WTC11 (cell line): ENCODE measurements at regions not wholly inside any gene's neighbourhood (a gene's known extent, or its start where the extent isn't known, plus 50 kb on each side); places are given as distances from the start of the nearest gene placed in this dataset.

Source experiments
- ATAC-seq: fragments of 200-7000 bp; cut with Tn5 transposase; 2 replicates; pipeline ENCODE4 v1.10.0; 2021; ENCODE audit warnings: mild to moderate bottlenecking, moderate library complexity
- CTCF ChIA-PET: fragments of 300-600 bp; sonication (Branson Sonifier 250); formaldehyde crosslinking; loops from one replicate; lab custom pipeline; 2021; ENCODE audit warnings: antibody characterized with exemption; lab: Charles Lee
- POLR2A ChIA-PET: fragments of 350-600 bp; sonication (Branson Sonifier 250); formaldehyde crosslinking; loops from one replicate; lab custom pipeline; 2021; ENCODE audit warnings: antibody characterized with exemption; lab: Charles Lee
- DNase-seq: peaks from one replicate; pipeline ENCODE4 v3.0.0; 2021; ENCODE audit warnings: low spot score
- H3K27ac Mint-ChIP-seq: 2 replicates; pipeline ENCODE4 v1.8.0; 2021; ENCODE audit warnings: mixed read lengths
- H3K27me3 Mint-ChIP-seq: 2 replicates; pipeline ENCODE4 v1.8.0; 2021; ENCODE audit warnings: low read depth, mild to moderate bottlenecking, moderate library complexity, mixed read lengths
- H3K36me3 Mint-ChIP-seq: 2 replicates; pipeline ENCODE4 v1.8.0; 2021; ENCODE audit warnings: mixed read lengths
- H3K4me1 Mint-ChIP-seq: 2 replicates; pipeline ENCODE4 v1.8.0; 2022; ENCODE audit warnings: mixed read lengths
- H3K4me3 Mint-ChIP-seq: 2 replicates; pipeline ENCODE4 v1.8.0; 2021; ENCODE audit warnings: mild to moderate bottlenecking, moderate library complexity, mixed read lengths
- H3K9me3 Mint-ChIP-seq: 2 replicates; pipeline ENCODE4 v1.8.0; 2021; ENCODE audit warnings: mixed read lengths
- AFF4 ChIP-seq: sonication (generic); formaldehyde crosslinking; IDR thresholded peaks from 2 replicates; pipeline ENCODE4 v1.8.1; 2023; ENCODE audit warnings: mild to moderate bottlenecking, missing genetic modification reagents, borderline replicate concordance
- ATF3 ChIP-seq: sonication (generic); formaldehyde crosslinking; conservative IDR thresholded peaks from 2 replicates; pipeline ENCODE4 v1.8.1; 2022; ENCODE audit warnings: mild to moderate bottlenecking, missing genetic modification reagents
- E2F4 ChIP-seq: sonication (generic); formaldehyde crosslinking; IDR thresholded peaks from 2 replicates; pipeline ENCODE4 v1.8.1; 2022; ENCODE audit warnings: low read depth, mild to moderate bottlenecking, moderate library complexity, missing genetic modification reagents, borderline replicate concordance
- ESRRA ChIP-seq: sonication (generic); formaldehyde crosslinking; IDR thresholded peaks from 2 replicates; pipeline ENCODE4 v1.8.1; 2022; ENCODE audit warnings: mild to moderate bottlenecking, missing genetic modification reagents, borderline replicate concordance
- FOXJ3 ChIP-seq: sonication (generic); formaldehyde crosslinking; IDR thresholded peaks from 2 replicates; pipeline ENCODE4 v1.9.0; 2021; ENCODE audit warnings: missing genetic modification reagents, mild to moderate bottlenecking, borderline replicate concordance
- JAZF1 ChIP-seq: fragments of 250-450 bp; sonication (Bioruptor Pico); IDR thresholded peaks from 2 replicates; pipeline ENCODE4 v1.9.0; 2021; ENCODE audit warnings: moderate library complexity, mild to moderate bottlenecking, inconsistent platforms
- NR2C2 ChIP-seq: sonication (generic); formaldehyde crosslinking; IDR thresholded peaks from 2 replicates; pipeline ENCODE4 v1.8.0; 2022; ENCODE audit warnings: mild to moderate bottlenecking, missing genetic modification reagents
- PREB ChIP-seq: sonication (generic); formaldehyde crosslinking; IDR thresholded peaks from 2 replicates; pipeline ENCODE4 v1.8.1; 2022; ENCODE audit warnings: mild to moderate bottlenecking, missing genetic modification reagents, moderate library complexity, borderline replicate concordance
- SP1 ChIP-seq: sonication (generic); formaldehyde crosslinking; conservative IDR thresholded peaks from 2 replicates; pipeline ENCODE4 v1.8.1; 2022; ENCODE audit warnings: missing genetic modification reagents
- TEAD1 ChIP-seq: sonication (generic); formaldehyde crosslinking; IDR thresholded peaks from 2 replicates; pipeline ENCODE4 v1.8.0; 2022; ENCODE audit warnings: mild to moderate bottlenecking, missing genetic modification reagents
- ZBTB21 ChIP-seq: sonication (generic); formaldehyde crosslinking; IDR thresholded peaks from 2 replicates; pipeline ENCODE4 v1.8.1; 2023; ENCODE audit warnings: mild to moderate bottlenecking, missing genetic modification reagents, borderline replicate concordance
- ZNF396 ChIP-seq: fragments of 250-450 bp; sonication (Bioruptor Pico); IDR thresholded peaks from 2 replicates; pipeline ENCODE4 v1.8.0; 2021; ENCODE audit warnings: mild to moderate bottlenecking, moderate library complexity, borderline replicate concordance
- ZSCAN18 ChIP-seq: fragments of 250-450 bp; sonication (Bioruptor Pico); IDR thresholded peaks from 2 replicates; pipeline ENCODE4 v2.1.2; 2022; ENCODE audit warnings: mild to moderate bottlenecking, moderate library complexity
- TF ChIP-seq, protein P1 (sequence below): fragments of 250-450 bp; sonication (Bioruptor Pico); conservative IDR thresholded peaks from 2 replicates; pipeline ENCODE4 v1.9.0; 2021; ENCODE audit warnings: mild to moderate bottlenecking
- TF ChIP-seq, protein P2 (sequence below): sonication (generic); formaldehyde crosslinking; IDR thresholded peaks from 2 replicates; pipeline ENCODE4 v1.8.0; 2023; ENCODE audit warnings: mild to moderate bottlenecking, missing genetic modification reagents
- TF ChIP-seq, protein P3 (sequence below): sonication (generic); formaldehyde crosslinking; IDR thresholded peaks from 2 replicates; pipeline ENCODE4 v1.8.0; 2022; ENCODE audit warnings: mild to moderate bottlenecking, missing genetic modification reagents

DNA sequence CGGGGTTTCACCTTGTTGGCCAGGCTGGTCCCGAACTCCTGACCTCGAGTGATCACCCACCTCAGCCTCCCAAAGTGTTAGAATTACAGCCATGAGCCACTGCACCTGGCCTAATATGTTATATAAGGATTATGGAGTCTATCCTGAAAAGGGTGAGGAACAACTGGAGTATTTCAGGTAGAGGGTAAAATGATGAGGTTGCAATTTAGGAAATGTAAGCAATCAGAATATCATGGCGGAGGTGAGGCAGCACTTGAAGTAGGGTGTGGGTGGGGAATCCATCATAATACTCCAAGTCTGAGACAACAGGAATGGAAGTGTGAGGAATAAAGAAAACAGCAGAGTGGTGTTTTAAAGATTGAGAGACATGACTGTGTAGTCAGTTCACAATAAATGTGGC lies 582.2 kb downstream of the FGF9 start:
- TF ChIP-seq ATF3 (CRISPR knock-in tag) (no peak), E2F4 (CRISPR knock-in tag) (no peak), ZNF396 (CRISPR knock-in tag) (no peak), TEAD1 (CRISPR knock-in tag) (no peak), FOXJ3 (CRISPR knock-in tag) (no peak), NR2C2 (no peak), SP1 (CRISPR knock-in tag) (no peak), ZSCAN18 (CRISPR knock-in tag) (no peak), PREB (CRISPR knock-in tag) (no peak), AFF4 (CRISPR knock-in tag) (no peak), ZBTB21 (CRISPR knock-in tag) (no peak), ESRRA (CRISPR knock-in tag) (no peak), JAZF1 (no peak)
- TF ChIP-seq, protein P1, sequence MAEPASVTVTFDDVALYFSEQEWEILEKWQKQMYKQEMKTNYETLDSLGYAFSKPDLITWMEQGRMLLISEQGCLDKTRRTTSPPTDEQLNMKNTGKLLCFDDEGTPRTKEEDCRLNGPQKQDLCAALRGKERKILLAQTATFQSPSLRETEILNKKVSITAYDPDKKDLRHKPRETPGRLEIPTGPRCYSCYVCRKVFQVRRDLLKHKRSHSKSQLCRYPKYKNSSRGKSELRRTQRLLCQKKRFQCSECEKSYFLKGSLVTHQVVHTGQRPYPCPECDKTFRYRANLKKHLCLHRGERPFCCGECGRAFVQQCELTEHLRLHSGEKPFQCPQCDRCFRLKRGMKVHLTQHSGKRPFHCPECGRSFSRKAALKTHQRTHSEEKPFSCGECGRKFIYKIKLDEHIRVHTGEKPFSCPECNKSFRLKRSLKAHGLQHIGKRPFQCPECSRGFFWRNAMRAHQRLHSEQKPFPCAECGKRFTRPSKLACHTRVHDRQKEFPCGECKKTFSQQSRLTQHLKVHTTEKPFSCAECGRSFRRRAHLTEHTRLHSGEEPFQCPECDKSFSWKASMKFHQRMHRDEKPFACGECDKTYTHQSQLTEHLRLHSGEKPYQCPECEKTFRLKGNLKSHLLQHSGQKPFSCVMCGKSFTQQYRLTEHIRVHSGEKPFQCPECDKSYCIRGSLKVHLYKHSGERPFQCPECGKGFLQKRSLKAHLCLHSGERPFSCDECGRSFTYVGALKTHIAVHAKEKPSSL (CRISPR knock-in tag): no peak
- TF ChIP-seq, protein P2, sequence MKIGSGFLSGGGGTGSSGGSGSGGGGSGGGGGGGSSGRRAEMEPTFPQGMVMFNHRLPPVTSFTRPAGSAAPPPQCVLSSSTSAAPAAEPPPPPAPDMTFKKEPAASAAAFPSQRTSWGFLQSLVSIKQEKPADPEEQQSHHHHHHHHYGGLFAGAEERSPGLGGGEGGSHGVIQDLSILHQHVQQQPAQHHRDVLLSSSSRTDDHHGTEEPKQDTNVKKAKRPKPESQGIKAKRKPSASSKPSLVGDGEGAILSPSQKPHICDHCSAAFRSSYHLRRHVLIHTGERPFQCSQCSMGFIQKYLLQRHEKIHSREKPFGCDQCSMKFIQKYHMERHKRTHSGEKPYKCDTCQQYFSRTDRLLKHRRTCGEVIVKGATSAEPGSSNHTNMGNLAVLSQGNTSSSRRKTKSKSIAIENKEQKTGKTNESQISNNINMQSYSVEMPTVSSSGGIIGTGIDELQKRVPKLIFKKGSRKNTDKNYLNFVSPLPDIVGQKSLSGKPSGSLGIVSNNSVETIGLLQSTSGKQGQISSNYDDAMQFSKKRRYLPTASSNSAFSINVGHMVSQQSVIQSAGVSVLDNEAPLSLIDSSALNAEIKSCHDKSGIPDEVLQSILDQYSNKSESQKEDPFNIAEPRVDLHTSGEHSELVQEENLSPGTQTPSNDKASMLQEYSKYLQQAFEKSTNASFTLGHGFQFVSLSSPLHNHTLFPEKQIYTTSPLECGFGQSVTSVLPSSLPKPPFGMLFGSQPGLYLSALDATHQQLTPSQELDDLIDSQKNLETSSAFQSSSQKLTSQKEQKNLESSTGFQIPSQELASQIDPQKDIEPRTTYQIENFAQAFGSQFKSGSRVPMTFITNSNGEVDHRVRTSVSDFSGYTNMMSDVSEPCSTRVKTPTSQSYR: no peak
- TF ChIP-seq, protein P3, sequence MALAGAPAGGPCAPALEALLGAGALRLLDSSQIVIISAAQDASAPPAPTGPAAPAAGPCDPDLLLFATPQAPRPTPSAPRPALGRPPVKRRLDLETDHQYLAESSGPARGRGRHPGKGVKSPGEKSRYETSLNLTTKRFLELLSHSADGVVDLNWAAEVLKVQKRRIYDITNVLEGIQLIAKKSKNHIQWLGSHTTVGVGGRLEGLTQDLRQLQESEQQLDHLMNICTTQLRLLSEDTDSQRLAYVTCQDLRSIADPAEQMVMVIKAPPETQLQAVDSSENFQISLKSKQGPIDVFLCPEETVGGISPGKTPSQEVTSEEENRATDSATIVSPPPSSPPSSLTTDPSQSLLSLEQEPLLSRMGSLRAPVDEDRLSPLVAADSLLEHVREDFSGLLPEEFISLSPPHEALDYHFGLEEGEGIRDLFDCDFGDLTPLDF (CRISPR knock-in tag): no peak
- no peak overlapping the region for H3K27ac Mint-ChIP-seq
- no peak overlapping the region for H3K4me3 Mint-ChIP-seq
- DNase-seq (no peak), ATAC-seq (no peak)
- ChIA-PET CTCF (no interaction called here), POLR2A (no interaction called here)
- H3K27me3 Mint-ChIP-seq: no peaks in the 10 kb centered on the region
- H3K4me1 Mint-ChIP-seq: peaks cover 4% of the 10 kb centered on the region; the same call in 1 of the 2 replicates
- H3K36me3 Mint-ChIP-seq: no peaks in the 10 kb centered on the region
- no peaks in the 10 kb centered on the region for H3K9me3 Mint-ChIP-seq
